Adrenal gland (tissue), 9 donors: ENCODE measurements at regions not wholly inside any gene's neighbourhood (a gene's known extent, or its start where the extent isn't known, plus 50 kb on each side); places are given as distances from the start of the nearest gene placed in this dataset.
"Not testable (repeated sequence)": the region's sequence is repeated elsewhere in the genome, so short reads cannot be mapped to it uniquely, and the experiment has no call there.

Experiments
- DNase-seq, 7 donors: peaks; one replicate each; pipeline ENCODE4 v3.0.0-alpha.2; 2019 to 2020
- H3K27ac ChIP-seq, 5 donors: fragments of 200-600 bp; sonication (generic) in 4 of 5; 1 replicate in 3 of 5; 2 replicates in 2 of 5; pipeline versions ENCODE4 v1.5.1 to v1.8.0; 2016 to 2020; ENCODE audit warnings: mild to moderate bottlenecking in 1 of 5
- H3K27me3 ChIP-seq: fragments of 200-600 bp; 2 replicates; pipeline ENCODE4 v1.8.0; 2021
- H3K36me3 ChIP-seq, 2 donors: fragments of 200-600 bp; replicated peaks in 1 of 2; 1 replicate in 1 of 2; 2 replicates in 1 of 2; pipeline versions ENCODE4 v1.5.1 to v1.8.0; 2018 to 2022
- H3K4me1 ChIP-seq, 2 donors: fragments of 200-600 bp; replicated peaks in 1 of 2; 1 replicate in 1 of 2; 2 replicates in 1 of 2; pipeline versions ENCODE4 v1.5.1 to v1.8.0; 2018 to 2021
- H3K4me3 ChIP-seq, 4 donors: fragments of 200-600 bp; sonication (generic) in 3 of 4; one replicate each; pipeline ENCODE4 v1.5.1; 2016 to 2018
- H3K9me3 ChIP-seq, 3 donors: fragments of 200-600 bp; sonication (generic) in 1 of 3; replicated peaks in 1 of 3; 1 replicate in 2 of 3; 2 replicates in 1 of 3; pipeline versions ENCODE4 v1.5.1 to v1.8.0; 2016 to 2021
- CTCF ChIP-seq, 6 experiments: fragments of 450-650 bp in 4 of 6; fragments of 200-600 bp in 2 of 6; sonication (generic) in 1 of 6; IDR thresholded peaks; 1 replicate in 5 of 6; 2 replicates in 1 of 6; pipeline versions ENCODE4 v1.5.1 to v1.8.0; 2016 to 2021; ENCODE audit warnings: antibody characterized with exemption in 6 of 6, mild to moderate bottlenecking in 2 of 6, moderate library complexity in 1 of 6
- POLR2A ChIP-seq, 2 donors: fragments of 450-650 bp; IDR thresholded peaks; one replicate each; pipeline ENCODE4 v1.6.1; 2017; ENCODE audit warnings: antibody characterized with exemption in 2 of 2, mild to moderate bottlenecking in 2 of 2, moderate library complexity in 1 of 2
- WGBS, 4 donors: extraction: QIAGEN DNeasy Blood & Tissue Kit in 2 of 4; methylation state at CpG; one replicate each; pipeline versions ENCODE4 v1.1.5 to v1.1.7; 2013 to 2017; 5-methylcytosine and 5-hydroxymethylcytosine counted together
- intact Hi-C, 2 donors: fragments of 100-400 bp; cut with DNase I; formaldehyde crosslinking; loops; one replicate each; pipeline versions ENCODE4 v1.14.1 to v1.15.0; 2022 to 2023
- donor health status: healthy with polysubstance abuse.
- donor health status: Bipolar disorder and iron deficiency.
- donor health status: DM: yes; HTN: yes; CAD: no.
- donor health status: DM: no; HTN: no; CAD: no.
- donor health status: DM: no; HTN: no; CAD: no.

- no peak overlapping the region for H3K27ac ChIP-seq
- H3K9me3 ChIP-seq = no peaks in the 10 kb centered on the region
- no peaks in the 10 kb centered on the region for H3K36me3 ChIP-seq
- no peak for DNase-seq
- no peaks in the 10 kb centered on the region for H3K4me1 ChIP-seq
- no peak overlapping the region for H3K4me3 ChIP-seq
- H3K27me3 ChIP-seq = no peaks in the 10 kb centered on the region
- 75 to 82% (median 79%) methylated on average over 2 of the region's 2 CpGs for WGBS, 4 donors
- TF ChIP-seq POLR2A (IDR thresholded peaks at IDR 0.05) (no peak), CTCF (IDR thresholded peaks at IDR 0.05) (no peak)
- intact Hi-C loops = no loop called here
Measured at GRCh38 chr6:105677671-105678475, 275.0 kb upstream of the PREP start.

DNA sequence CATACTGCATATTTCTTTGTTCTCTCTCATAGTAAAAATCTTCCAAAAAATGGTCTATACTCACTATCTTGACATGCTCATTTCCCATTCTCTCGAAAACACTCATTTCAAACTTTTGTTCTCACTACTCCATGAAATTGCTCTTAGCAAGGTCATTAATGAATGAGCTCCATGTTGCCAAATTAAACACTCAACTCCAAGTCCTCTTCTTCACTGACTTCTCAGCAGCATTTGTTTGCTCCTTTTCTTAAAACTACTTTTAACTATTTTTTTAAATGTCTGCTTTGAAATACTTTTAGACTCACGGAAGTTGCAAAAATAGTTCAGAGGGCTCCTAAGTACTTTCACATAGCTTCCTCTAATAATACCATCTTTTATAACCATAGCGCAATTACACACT is 274.0 kb upstream of the PREP start:
- DNase-seq = no peak
- no peaks in the 10 kb centered on the region for H3K9me3 ChIP-seq
- 68 to 84% (median 77%) methylated on average over 3 of the region's 3 CpGs for WGBS, 4 donors
- no peak overlapping the region for H3K27ac ChIP-seq
- H3K36me3 ChIP-seq = no peaks in the 10 kb centered on the region
- no peak overlapping the region for H3K4me3 ChIP-seq
- TF ChIP-seq POLR2A (IDR thresholded peaks at IDR 0.05) (no peak), CTCF (IDR thresholded peaks at IDR 0.05) (no peak)
- H3K27me3 ChIP-seq = no peaks in the 10 kb centered on the region
- no peaks in the 10 kb centered on the region for H3K4me1 ChIP-seq
- intact Hi-C loops = no loop called here

DNA sequence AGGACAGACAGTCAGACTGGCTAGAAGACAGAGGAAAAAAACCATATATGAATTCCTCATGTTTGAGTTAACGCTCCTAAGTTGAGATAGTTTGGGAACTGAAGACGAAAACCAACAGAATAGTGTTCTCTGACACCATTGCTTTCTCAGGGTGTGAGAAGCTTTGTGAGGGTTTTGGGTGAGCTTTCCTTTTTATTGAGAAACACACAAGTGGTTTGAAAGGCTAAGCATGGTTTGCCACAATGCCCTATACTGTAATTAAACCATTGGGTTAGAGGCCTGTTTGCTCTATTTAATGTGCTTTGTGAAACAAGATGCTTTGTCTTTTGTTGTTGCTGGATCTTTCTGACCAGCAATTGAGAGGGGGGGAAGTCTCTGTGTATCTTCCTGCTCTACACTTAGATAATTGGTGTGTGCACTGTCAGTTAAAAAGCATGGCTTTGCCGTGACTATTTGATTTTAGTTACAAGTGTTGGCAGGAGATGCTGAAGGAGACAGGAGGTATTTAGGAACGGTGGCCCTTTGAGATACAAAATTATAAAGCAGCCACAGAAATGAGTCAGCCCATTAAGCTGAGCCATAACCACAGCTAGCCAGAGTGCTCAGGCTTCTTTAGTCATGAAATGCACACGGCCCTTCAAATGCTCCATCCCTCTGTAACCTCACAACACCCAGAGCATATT is 273.0 kb upstream of the PREP start:
- Histone ChIP-seq H3K4me3 (no peak overlapping the region), H3K4me1 (no peaks in the 10 kb centered on the region), H3K36me3 (no peaks in the 10 kb centered on the region), H3K27me3 (no peaks in the 10 kb centered on the region), H3K9me3 (no peaks in the 10 kb centered on the region), H3K27ac (no peak overlapping the region)
- intact Hi-C loops = no loop called here
- TF ChIP-seq CTCF (IDR thresholded peaks at IDR 0.05) (no peak), POLR2A (IDR thresholded peaks at IDR 0.05) (no peak)
- no peak for DNase-seq
- WGBS, 4 donors = 47 to 82% (median 69%) methylated on average over 5 of the region's 5 CpGs

- H3K9me3 ChIP-seq, H3K4me3 ChIP-seq, H3K27ac ChIP-seq, H3K4me1 ChIP-seq, H3K36me3 ChIP-seq, H3K27me3 ChIP-seq, DNase-seq, intact Hi-C loops: not testable (repeated sequence)
- WGBS, 4 donors = 74 to 88% (median 80%) methylated on average over 2 of the region's 2 CpGs
Measured at GRCh38 chr6:105672856-105673538, 270.1 kb upstream of the PREP start.
